SKM-1 (cell line): ENCODE measurements at regions not wholly inside any gene's neighbourhood (a gene's known extent, or its start where the extent isn't known, plus 50 kb on each side); places are given as distances from the start of the nearest gene placed in this dataset.
"Not testable (repeated sequence)": the region's sequence is repeated elsewhere in the genome, so short reads cannot be mapped to it uniquely, and the experiment has no call there.

Source experiments
- DNase-seq: peaks from one replicate; lab custom pipeline; 2025; ENCODE audit not compliant: unreplicated experiment; lab: John Stamatoyannopoulos, UW

GRCh38 chr3:29022976-29023375, 257.9 kb upstream of the RBMS3 start:
- DNase-seq, result no peak

GRCh38 chr3:29026286-29026685, 254.6 kb upstream of the RBMS3 start:
- DNase-seq, result no peak

GRCh38 chr3:29026959-29027358, 253.9 kb upstream of the RBMS3 start:
- DNase-seq, result no peak

GRCh38 chr3:29031175-29031574, 249.7 kb upstream of the RBMS3 start:
- DNase-seq, result not testable (repeated sequence)

GRCh38 chr3:29033511-29033910, 247.4 kb upstream of the RBMS3 start:
- DNase-seq, result no peak

GRCh38 chr3:29050155-29050554, 230.7 kb upstream of the RBMS3 start:
- DNase-seq, result no peak

GRCh38 chr3:29057326-29057725, 223.5 kb upstream of the RBMS3 start:
- no peak for DNase-seq

- no peak for DNase-seq
These were observed 216.8 kb upstream of the RBMS3 start for GRCh38 chr3:29064085-29064484.

GRCh38 chr3:29065211-29065785, 215.6 kb upstream of the RBMS3 start:
- no peak for DNase-seq

GRCh38 chr3:29067007-29067406, 213.9 kb upstream of the RBMS3 start:
- DNase-seq, result no peak

GRCh38 chr3:29070959-29071634, 209.8 kb upstream of the RBMS3 start:
- DNase-seq, result no peak

- no peak for DNase-seq
These were observed 208.3 kb upstream of the RBMS3 start for GRCh38 chr3:29072611-29073010.

GRCh38 chr3:29077356-29077755, 203.5 kb upstream of the RBMS3 start:
- DNase-seq, result no peak

- DNase-seq, result no peak
These were observed 201.5 kb upstream of the RBMS3 start for GRCh38 chr3:29079358-29079757.

- DNase-seq, result no peak
These were observed 199.9 kb upstream of the RBMS3 start for GRCh38 chr3:29080967-29081366.

- DNase-seq, result no peak
These were observed 197.8 kb upstream of the RBMS3 start for GRCh38 chr3:29083081-29083480.

GRCh38 chr3:29083676-29084075, 197.2 kb upstream of the RBMS3 start:
- no peak for DNase-seq

- no peak for DNase-seq
These were observed 192.3 kb upstream of the RBMS3 start for GRCh38 chr3:29088579-29088978.

GRCh38 chr3:29090912-29091597, 189.8 kb upstream of the RBMS3 start:
- DNase-seq, result no peak

GRCh38 chr3:29091599-29092189, 189.2 kb upstream of the RBMS3 start:
- no peak for DNase-seq

- no peak for DNase-seq
These were observed 188.5 kb upstream of the RBMS3 start for GRCh38 chr3:29092348-29092747.

- DNase-seq, result no peak
These were observed 181.6 kb upstream of the RBMS3 start for GRCh38 chr3:29099296-29099695.
